ENCODE measurements at regions not wholly inside any gene's neighbourhood (a gene's known extent, or its start where the extent isn't known, plus 50 kb on each side); places are given as distances from the start of the nearest gene placed in this dataset.

- TF ChIP-seq CTCF (IDR thresholded peaks at IDR 0.05) (no peak), POLR2A (IDR thresholded peaks at IDR 0.05) (no peak), EP300 (IDR thresholded peaks at IDR 0.05) (no peak)
- no peak for DNase-seq (ENCODE audit: low spot score in 2 of 2)
Measured at GRCh38 chr7:118003476-118003875, 130.2 kb upstream of the CTTNBP2 start.

DNA sequence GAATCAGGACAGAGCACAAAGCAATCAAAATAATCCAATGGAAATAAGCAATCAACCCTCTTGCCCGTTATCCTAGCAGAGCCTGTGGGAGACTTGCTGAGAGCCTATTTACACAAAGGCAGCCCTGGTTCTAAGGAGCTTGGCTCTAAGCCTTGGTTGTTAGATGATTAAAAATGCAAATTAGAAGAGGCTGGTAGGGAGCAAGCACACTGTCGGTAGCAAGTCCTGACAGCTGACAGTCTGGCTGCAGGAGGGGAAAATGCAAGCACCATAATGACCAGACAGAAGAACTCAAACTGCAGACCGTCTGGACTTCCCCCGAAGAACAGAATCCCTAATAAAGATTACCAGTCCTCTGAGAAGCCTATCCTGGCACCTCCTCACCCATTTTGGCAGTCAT lies 131.8 kb upstream of the CTTNBP2 start:
- TF ChIP-seq CTCF (IDR thresholded peaks at IDR 0.05) (no peak), POLR2A (IDR thresholded peaks at IDR 0.05) (no peak), EP300 (IDR thresholded peaks at IDR 0.05) (no peak)
- H3K4me3 ChIP-seq = no peak overlapping the region
- WGBS, 2 donors = 48 to 49% methylated on average over 4 of the region's 4 CpGs

More at GRCh38 chr7:118003476-118003875, 130.2 kb upstream of the CTTNBP2 start:
- Histone ChIP-seq H3K9me3 (no peaks in the 10 kb centered on the region), H3K27me3 (no peaks in the 10 kb centered on the region), H3K4me1 (no peaks in the 10 kb centered on the region), H3K36me3 (no peaks in the 10 kb centered on the region), H3K4me3 (no peak overlapping the region), H3K27ac (no peak overlapping the region)
- WGBS, 2 donors = 56 to 61% methylated on average over 1 of the region's 1 CpG

DNA sequence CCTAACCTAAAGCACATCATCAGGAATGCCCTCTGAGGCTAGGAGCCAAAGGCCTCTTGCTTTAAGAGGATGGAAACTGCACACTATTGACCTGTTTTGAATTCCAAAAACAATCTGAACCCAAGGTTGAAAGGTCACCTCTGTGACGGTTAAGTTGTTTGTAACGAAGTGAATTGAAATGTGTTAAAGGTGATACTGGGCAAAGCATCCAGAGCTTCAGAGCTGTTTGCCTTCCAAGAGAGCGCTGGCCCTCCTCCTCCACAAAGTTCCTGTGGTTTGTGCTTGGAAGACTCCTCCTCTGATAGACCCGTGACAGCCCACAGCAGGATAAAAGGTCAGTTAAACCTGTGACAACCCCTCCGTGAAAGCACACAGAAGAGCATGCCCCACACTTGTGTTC lies 133.7 kb upstream of the CTTNBP2 start:
- H3K27ac ChIP-seq = no peak overlapping the region
- no peaks in the 10 kb centered on the region for H3K4me1 ChIP-seq
- no peaks in the 10 kb centered on the region for H3K36me3 ChIP-seq
- no peaks in the 10 kb centered on the region for H3K27me3 ChIP-seq
- no peaks in the 10 kb centered on the region for H3K9me3 ChIP-seq
- H3K4me3 ChIP-seq = no peak overlapping the region
- no peak for DNase-seq (ENCODE audit: low spot score in 2 of 2)
- TF ChIP-seq EP300 (IDR thresholded peaks at IDR 0.05) (no peak), CTCF (IDR thresholded peaks at IDR 0.05) (no peak), POLR2A (IDR thresholded peaks at IDR 0.05) (no peak)
- WGBS, 2 donors = 48 to 53% methylated on average over 5 of the region's 5 CpGs

More for the DNA sequence above, 131.8 kb upstream of the CTTNBP2 start:
- Histone ChIP-seq H3K4me1 (no peaks in the 10 kb centered on the region), H3K27me3 (no peaks in the 10 kb centered on the region), H3K27ac (no peak overlapping the region), H3K9me3 (no peaks in the 10 kb centered on the region), H3K36me3 (no peaks in the 10 kb centered on the region)
- no peak for DNase-seq (ENCODE audit: low spot score in 2 of 2)

GRCh38 chr7:118009419-118009818 lies 136.2 kb upstream of the CTTNBP2 start:
- no peak for DNase-seq (ENCODE audit: low spot score in 2 of 2)

GRCh38 chr7:118011652-118012051 lies 138.4 kb upstream of the CTTNBP2 start:
- 93 to 94% methylated on average over 3 of the region's 3 CpGs for WGBS, 2 donors
- no peaks in the 10 kb centered on the region for H3K36me3 ChIP-seq

More at GRCh38 chr7:118009419-118009818, 136.2 kb upstream of the CTTNBP2 start:
- TF ChIP-seq CTCF (IDR thresholded peaks at IDR 0.05) = no peak
- no peak for TF ChIP-seq EP300 (IDR thresholded peaks at IDR 0.05)
- TF ChIP-seq POLR2A (IDR thresholded peaks at IDR 0.05) = no peak
- H3K36me3 ChIP-seq = no peaks in the 10 kb centered on the region
- H3K4me1 ChIP-seq = no peaks in the 10 kb centered on the region
- no peak overlapping the region for H3K27ac ChIP-seq
- no peaks in the 10 kb centered on the region for H3K27me3 ChIP-seq
- 71 to 77% methylated on average over 2 of the region's 2 CpGs for WGBS, 2 donors
- H3K4me3 ChIP-seq = no peak overlapping the region
- H3K9me3 ChIP-seq = no peaks in the 10 kb centered on the region

More at GRCh38 chr7:118011652-118012051, 138.4 kb upstream of the CTTNBP2 start:
- TF ChIP-seq CTCF (IDR thresholded peaks at IDR 0.05) (no peak), POLR2A (IDR thresholded peaks at IDR 0.05) (no peak), EP300 (IDR thresholded peaks at IDR 0.05) (no peak)
- Histone ChIP-seq H3K4me1 (no peaks in the 10 kb centered on the region), H3K27me3 (no peaks in the 10 kb centered on the region), H3K27ac (no peak overlapping the region), H3K4me3 (no peak overlapping the region), H3K9me3 (no peaks in the 10 kb centered on the region)
- DNase-seq (ENCODE audit: low spot score in 2 of 2) = no peak
